ENCODE measurements at regions not wholly inside any gene's neighbourhood (a gene's known extent, or its start where the extent isn't known, plus 50 kb on each side); places are given as distances from the start of the nearest gene placed in this dataset.

DNA sequence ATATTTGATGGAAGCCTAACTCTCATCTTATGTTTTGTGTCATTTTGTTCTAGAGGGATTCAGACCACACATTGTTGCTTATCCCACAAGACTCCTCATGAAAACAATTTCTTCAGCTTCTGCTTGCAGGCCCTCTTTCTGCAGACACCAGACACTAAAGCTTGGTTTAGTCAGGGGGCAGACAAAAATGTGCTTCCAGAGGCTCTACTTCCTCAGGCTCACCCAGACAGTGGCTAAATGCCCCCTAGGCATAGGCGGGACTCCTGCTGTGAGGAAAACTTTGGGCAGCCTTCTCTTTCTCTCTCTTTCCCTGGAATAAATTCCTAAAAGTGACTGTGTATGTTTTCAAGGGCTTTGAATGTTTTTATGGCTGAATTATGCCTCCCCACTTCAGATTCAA is 435.4 kb upstream of the ATP11B start:
- POLR2A ChIA-PET: no interaction called here
- CTCF ChIA-PET: no interaction called here
- TF ChIP-seq, protein P1, sequence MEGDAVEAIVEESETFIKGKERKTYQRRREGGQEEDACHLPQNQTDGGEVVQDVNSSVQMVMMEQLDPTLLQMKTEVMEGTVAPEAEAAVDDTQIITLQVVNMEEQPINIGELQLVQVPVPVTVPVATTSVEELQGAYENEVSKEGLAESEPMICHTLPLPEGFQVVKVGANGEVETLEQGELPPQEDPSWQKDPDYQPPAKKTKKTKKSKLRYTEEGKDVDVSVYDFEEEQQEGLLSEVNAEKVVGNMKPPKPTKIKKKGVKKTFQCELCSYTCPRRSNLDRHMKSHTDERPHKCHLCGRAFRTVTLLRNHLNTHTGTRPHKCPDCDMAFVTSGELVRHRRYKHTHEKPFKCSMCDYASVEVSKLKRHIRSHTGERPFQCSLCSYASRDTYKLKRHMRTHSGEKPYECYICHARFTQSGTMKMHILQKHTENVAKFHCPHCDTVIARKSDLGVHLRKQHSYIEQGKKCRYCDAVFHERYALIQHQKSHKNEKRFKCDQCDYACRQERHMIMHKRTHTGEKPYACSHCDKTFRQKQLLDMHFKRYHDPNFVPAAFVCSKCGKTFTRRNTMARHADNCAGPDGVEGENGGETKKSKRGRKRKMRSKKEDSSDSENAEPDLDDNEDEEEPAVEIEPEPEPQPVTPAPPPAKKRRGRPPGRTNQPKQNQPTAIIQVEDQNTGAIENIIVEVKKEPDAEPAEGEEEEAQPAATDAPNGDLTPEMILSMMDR (IDR thresholded peaks at IDR 0.05; ENCODE audit: control extremely low read depth, extremely low read depth, low read depth, missing control alignments): no peak
- DNase-seq (ENCODE audit: extremely low spot score): no peak

DNA sequence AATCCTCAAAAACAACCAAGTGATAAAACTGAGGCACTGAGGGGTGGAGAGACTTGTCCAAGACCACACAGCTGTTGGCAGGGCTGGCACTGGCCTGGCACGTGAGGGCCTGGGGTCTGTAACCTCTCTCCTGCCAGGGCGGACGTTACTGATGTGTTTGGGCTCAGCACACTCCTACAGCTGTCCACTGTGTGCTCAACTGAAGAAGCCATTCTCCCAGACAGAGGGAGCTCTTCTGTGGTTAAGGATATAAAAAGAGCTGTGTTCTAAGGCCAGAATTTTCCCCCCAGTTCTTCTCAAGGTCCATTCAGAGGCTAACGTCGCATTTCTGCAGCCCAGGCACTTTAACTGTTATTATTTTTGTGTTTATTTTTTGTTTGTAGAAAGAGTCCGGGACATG is 429.0 kb upstream of the ATP11B start:
- TF ChIP-seq, protein P1 (IDR thresholded peaks at IDR 0.05; ENCODE audit: control extremely low read depth, extremely low read depth, low read depth, missing control alignments): no peak
- no peak for DNase-seq (ENCODE audit: extremely low spot score)
- ChIA-PET CTCF (interaction anchor here (1.3 kb wide), 1 partner anchor 9 kb away, joined by 4 read pairs; no protein-coding TSS in a partner anchor), POLR2A (no interaction called here)

DNA sequence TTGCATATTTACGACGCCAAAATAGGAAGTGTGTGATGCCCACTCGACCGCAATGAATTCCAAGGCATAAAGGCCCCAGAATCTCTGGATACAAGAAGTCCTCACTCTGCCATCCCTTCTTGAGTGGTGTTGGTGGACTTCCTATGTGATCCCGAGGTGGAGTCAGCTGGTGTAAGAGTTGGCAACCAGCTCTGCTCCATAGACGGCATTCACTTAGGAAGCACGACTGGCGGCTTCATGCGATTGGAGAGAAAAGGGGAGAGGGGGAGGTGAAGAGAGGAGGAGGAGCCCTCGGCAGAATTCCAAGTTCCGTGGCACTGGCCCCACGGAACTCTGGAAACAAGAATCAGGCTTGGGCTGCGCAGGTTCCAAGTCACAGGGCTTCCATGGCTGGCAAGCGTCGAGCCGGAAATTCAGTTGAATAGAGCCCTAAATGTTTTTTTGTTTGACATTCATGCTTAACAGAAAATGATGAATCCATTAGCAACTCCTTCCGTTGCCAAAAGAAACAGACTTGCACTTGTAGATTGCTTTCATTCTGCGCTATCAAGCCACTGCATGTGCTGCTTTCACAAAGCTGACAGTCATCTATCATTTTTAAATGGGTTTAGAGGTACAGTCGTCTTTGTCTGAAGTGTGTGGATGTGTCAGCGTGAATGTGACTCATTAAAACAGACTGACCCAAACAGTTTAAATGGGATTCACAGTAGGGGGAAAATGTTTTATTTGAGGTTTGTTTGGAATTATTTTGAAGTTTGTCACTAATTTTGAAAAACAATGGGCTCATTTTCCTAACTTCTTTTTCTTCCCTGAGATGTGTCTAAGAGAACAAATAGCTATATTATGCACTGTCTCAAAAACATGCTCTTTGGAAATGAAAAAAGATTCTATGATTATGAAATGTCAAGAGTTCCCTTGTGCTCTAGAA is 428.3 kb upstream of the ATP11B start:
- POLR2A ChIA-PET: no interaction called here
- CTCF ChIA-PET: interaction anchor here (1.3 kb wide), 1 partner anchor 9 kb away, joined by 4 read pairs; no protein-coding TSS in a partner anchor
- TF ChIP-seq, protein P1 (IDR thresholded peaks at IDR 0.05; ENCODE audit: control extremely low read depth, extremely low read depth, low read depth, missing control alignments): no peak
- no peak for DNase-seq (ENCODE audit: extremely low spot score)

DNA sequence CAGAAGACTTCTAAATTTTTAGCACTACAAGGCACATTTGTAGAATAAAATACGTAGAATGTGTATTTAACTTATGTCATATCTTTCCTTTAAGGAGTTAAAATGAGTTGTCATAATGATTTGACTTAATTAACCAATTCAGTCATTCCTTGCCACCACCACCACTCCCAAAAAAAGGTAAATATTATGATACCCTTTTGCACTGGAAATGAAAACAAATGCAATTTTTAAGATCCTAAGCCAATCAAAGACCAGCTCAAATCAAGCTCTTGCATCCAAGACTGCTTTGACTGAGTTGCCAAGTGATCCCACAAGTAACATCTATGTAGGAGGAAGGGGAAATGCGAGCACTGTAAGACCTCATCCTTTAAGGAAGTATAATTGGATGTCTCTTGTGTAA is 426.6 kb upstream of the ATP11B start:
- TF ChIP-seq, protein P1 (IDR thresholded peaks at IDR 0.05; ENCODE audit: control extremely low read depth, extremely low read depth, low read depth, missing control alignments): no peak
- CTCF ChIA-PET: no interaction called here
- DNase-seq (ENCODE audit: extremely low spot score): no peak
- POLR2A ChIA-PET: no interaction called here

GRCh38 chr3:182369861-182370260 is 423.4 kb upstream of the ATP11B start:
- no peak for DNase-seq (ENCODE audit: extremely low spot score)
- ChIA-PET POLR2A (no interaction called here), CTCF (interaction anchor here (1.0 to 1.4 kb wide), 2 partner anchors 9 to 11 kb away, joined by 3 to 4 read pairs; no protein-coding TSS in a partner anchor)
- TF ChIP-seq, protein P1 (IDR thresholded peaks at IDR 0.05; ENCODE audit: control extremely low read depth, extremely low read depth, low read depth, missing control alignments): no peak

DNA sequence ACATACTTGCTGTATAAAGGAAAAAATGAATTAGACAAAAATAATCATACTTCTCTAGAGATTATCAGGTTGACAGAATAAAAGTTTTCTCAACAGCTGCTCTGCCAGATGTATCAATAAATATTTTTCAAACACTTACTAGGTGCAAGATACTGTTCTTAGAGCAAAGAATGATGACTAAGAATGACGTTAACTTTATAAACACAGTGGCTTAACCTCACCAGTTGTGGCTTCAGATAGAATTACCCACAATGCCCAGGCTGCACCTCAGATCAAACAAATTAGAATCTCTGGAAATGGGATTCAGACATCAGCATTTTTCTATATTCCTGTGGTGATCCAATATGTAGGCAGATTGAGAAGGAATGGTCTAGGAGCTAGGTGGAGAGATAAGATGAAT is 422.4 kb upstream of the ATP11B start:
- TF ChIP-seq, protein P1 (IDR thresholded peaks at IDR 0.05; ENCODE audit: control extremely low read depth, extremely low read depth, low read depth, missing control alignments): no peak
- ChIA-PET CTCF (no interaction called here), POLR2A (no interaction called here)
- no peak for DNase-seq (ENCODE audit: extremely low spot score)
